GM19468 (cell line): ENCODE measurements at regions not wholly inside any gene's neighbourhood (a gene's known extent, or its start where the extent isn't known, plus 50 kb on each side); places are given as distances from the start of the nearest gene placed in this dataset.

Experiments used
- ATAC-seq: cut with Tn5 transposase; IDR thresholded peaks from one replicate; pipeline ENCODE4 v1.9.1; 2021; ENCODE audit warnings: mild to moderate bottlenecking, moderate library complexity, moderate number of reproducible peaks; ENCODE audit not compliant: unreplicated experiment; ENCODE audit errors: extremely low read depth

- ATAC-seq: no peak
Measured at GRCh38 chr5:167241436-167242067, 1049.9 kb upstream of the WWC1 start.

GRCh38 chr5:167242701-167243100 lies 1048.7 kb upstream of the WWC1 start:
- ATAC-seq: no peak

GRCh38 chr5:167243463-167243862 lies 1048.0 kb upstream of the WWC1 start:
- no peak for ATAC-seq

GRCh38 chr5:167244583-167244982 lies 1046.9 kb upstream of the WWC1 start:
- no peak for ATAC-seq

GRCh38 chr5:167245868-167246267 lies 1045.6 kb upstream of the WWC1 start:
- ATAC-seq: no peak

GRCh38 chr5:167247816-167248215 lies 1043.6 kb upstream of the WWC1 start:
- ATAC-seq: no peak

- ATAC-seq: no peak
Measured at GRCh38 chr5:167248257-167248656, 1043.2 kb upstream of the WWC1 start.

- ATAC-seq: no peak
Measured at GRCh38 chr5:167250996-167251395, 1040.4 kb upstream of the WWC1 start.

- ATAC-seq: no peak
Measured at GRCh38 chr5:167254132-167254531, 1037.3 kb upstream of the WWC1 start.

GRCh38 chr5:167255926-167256325 lies 1035.5 kb upstream of the WWC1 start:
- ATAC-seq: no peak

- ATAC-seq: no peak
Measured at GRCh38 chr5:167259806-167260205, 1031.6 kb upstream of the WWC1 start.

- no peak for ATAC-seq
Measured at GRCh38 chr5:167261309-167262100, 1029.9 kb upstream of the WWC1 start.

GRCh38 chr5:167263185-167263584 lies 1028.3 kb upstream of the WWC1 start:
- no peak for ATAC-seq

GRCh38 chr5:167264348-167264747 lies 1027.1 kb upstream of the WWC1 start:
- ATAC-seq: no peak

GRCh38 chr5:167268337-167268736 lies 1023.1 kb upstream of the WWC1 start:
- no peak for ATAC-seq

- no peak for ATAC-seq
Measured at GRCh38 chr5:167269146-167269545, 1022.3 kb upstream of the WWC1 start.

GRCh38 chr5:167271081-167271480 lies 1020.4 kb upstream of the WWC1 start:
- no peak for ATAC-seq

- ATAC-seq: no peak
Measured at GRCh38 chr5:167271511-167271910, 1019.9 kb upstream of the WWC1 start.

- no peak for ATAC-seq
Measured at GRCh38 chr5:167280111-167280510, 1011.3 kb upstream of the WWC1 start.

- no peak for ATAC-seq
Measured at GRCh38 chr5:167281925-167282324, 1009.5 kb upstream of the WWC1 start.

- no peak for ATAC-seq
Measured at GRCh38 chr5:167283691-167284090, 1007.8 kb upstream of the WWC1 start.
